ENCODE measurements at regions not wholly inside any gene's neighbourhood (a gene's known extent, or its start where the extent isn't known, plus 50 kb on each side); places are given as distances from the start of the nearest gene placed in this dataset.

- H3K27me3 ChIP-seq (replicated peaks in 1 of 4; ENCODE audit: control insufficient read depth in 3 of 4, extremely low read depth in 1 of 4, insufficient read depth in 3 of 4, low read length in 3 of 4), result no peaks in the 10 kb centered on the region
- H2AK5ac ChIP-seq (ENCODE audit: low read depth, low read length), result no peak overlapping the region
- H3K9ac ChIP-seq (replicated peaks in 1 of 4; ENCODE audit: extremely low read depth in 1 of 4, low read depth in 3 of 4, low read length in 3 of 4), result no peak overlapping the region
- no peak overlapping the region for H4K8ac ChIP-seq (ENCODE audit: extremely low read depth, insufficient read depth, low read length)
- H2BK5ac ChIP-seq (ENCODE audit: low read depth, low read length), result no peak overlapping the region
- no peak overlapping the region for H3K23ac ChIP-seq (ENCODE audit: insufficient read length)
- no peak overlapping the region for H3K14ac ChIP-seq (ENCODE audit: insufficient read length)
- H3K4me2 ChIP-seq (ENCODE audit: insufficient read depth in 1 of 2, low read depth in 2 of 2, low read length in 2 of 2), result no peak overlapping the region
- H4K91ac ChIP-seq (replicated peaks; ENCODE audit: insufficient read length, low read length), result no peak overlapping the region
- no peaks in the 10 kb centered on the region for H3K9me3 ChIP-seq (ENCODE audit: insufficient read depth in 2 of 2, low read depth in 1 of 2, low read length in 1 of 2)
- no peak overlapping the region for H3K4ac ChIP-seq (replicated peaks; ENCODE audit: insufficient read length, low read depth, low read length)
- H3K36me3 ChIP-seq (ENCODE audit: control insufficient read depth in 2 of 4, insufficient read depth in 4 of 4, low read length in 3 of 4), result no peaks in the 10 kb centered on the region
- no peak overlapping the region for H3K27ac ChIP-seq (ENCODE audit: low read depth, low read length)
- ChIA-PET CTCF (ENCODE audit: partially characterized antibody) (no interaction called here), POLR2A (ENCODE audit: partially characterized antibody) (no interaction called here)
- no peaks in the 10 kb centered on the region for H4K20me1 ChIP-seq (replicated peaks in 1 of 2; ENCODE audit: control insufficient read depth in 1 of 2, insufficient read depth in 2 of 2, low read length in 2 of 2)
- H2BK15ac ChIP-seq (ENCODE audit: low read length), result no peak overlapping the region
- no peaks in the 10 kb centered on the region for H3K4me1 ChIP-seq (replicated peaks in 1 of 4; ENCODE audit: control insufficient read depth in 3 of 4, insufficient read depth in 4 of 4, low read length in 3 of 4)
- H2BK12ac ChIP-seq (ENCODE audit: low read depth, low read length), result no peak overlapping the region
- H4K5ac ChIP-seq (ENCODE audit: insufficient read length, low read depth, low read length), result no peak overlapping the region
- no peaks in the 10 kb centered on the region for H3K79me2 ChIP-seq (ENCODE audit: control insufficient read depth in 1 of 2, insufficient read depth in 2 of 2, low read length in 2 of 2)
- H3K18ac ChIP-seq (ENCODE audit: extremely low read depth, low read length), result no peak overlapping the region
- H3K23me2 ChIP-seq (ENCODE audit: low read depth, low read length), result no peaks in the 10 kb centered on the region
- no peak overlapping the region for H2AFZ ChIP-seq (ENCODE audit: low read length)
- no peak for DNase-seq (ENCODE audit: low read depth in 1 of 2, low spot score in 2 of 2)
- H2BK120ac ChIP-seq (replicated peaks; ENCODE audit: low read depth, low read length), result no peak overlapping the region
- H3K4me3 ChIP-seq (ENCODE audit: extremely low read depth in 1 of 4, insufficient read depth in 2 of 4, low read depth in 3 of 4, low read length in 4 of 4), result no peak overlapping the region
- H3K56ac ChIP-seq (replicated peaks; ENCODE audit: insufficient read length, low read depth, low read length), result no peak overlapping the region
- no peak overlapping the region for H2BK20ac ChIP-seq (ENCODE audit: low read length)
- FAIRE-seq, result no peak
- H3K79me1 ChIP-seq (ENCODE audit: low read depth, low read length), result no peaks in the 10 kb centered on the region
- TF ChIP-seq RFX5 (IDR thresholded peaks at IDR 0.05; ENCODE audit: borderline replicate concordance, low read depth, low read length) (no peak), FOSL1 (IDR thresholded peaks at IDR 0.05; ENCODE audit: insufficient read depth, low read depth, low read length) (no peak), TBP (IDR thresholded peaks at IDR 0.05; ENCODE audit: low read depth, low read length) (no peak)
Measured at GRCh38 chr9:99712214-99712613, 109.5 kb upstream of the NR4A3 start.
